GM06990 (cell line): ENCODE measurements at regions not wholly inside any gene's neighbourhood (a gene's known extent, or its start where the extent isn't known, plus 50 kb on each side); places are given as distances from the start of the nearest gene placed in this dataset.

ENCODE experiments used
- DNase-seq: peaks from one replicate; pipeline ENCODE4 v3.0.0-alpha.2; 2011; ENCODE audit not compliant: insufficient read length; ENCODE audit errors: extremely low read depth
- H3K27me3 ChIP-seq: replicated peaks from 2 replicates; pipeline ENCODE4 v1.6.0; 2011; ENCODE audit warnings: low read length; ENCODE audit not compliant: control insufficient read depth, insufficient read depth
- H3K36me3 ChIP-seq: 2 replicates; pipeline ENCODE4 v1.5.1; 2011; ENCODE audit warnings: low read length; ENCODE audit not compliant: control insufficient read depth, insufficient read depth
- H3K4me3 ChIP-seq: replicated peaks from 2 replicates; pipeline ENCODE4 v1.5.1; 2011; ENCODE audit warnings: low read depth, mild to moderate bottlenecking, control low read depth, low read length
- TF ChIP-seq, protein P1 (sequence below): IDR thresholded peaks from 2 replicates; pipeline ENCODE4 v1.5.1; 2011; ENCODE audit warnings: low read length, control low read depth, mild to moderate bottlenecking, inconsistent platforms; ENCODE audit not compliant: insufficient read depth, poor library complexity, severe bottlenecking

GRCh38 chr1:185534801-185535200 lies 199.4 kb upstream of the HMCN1 start:
- TF ChIP-seq, protein P1, sequence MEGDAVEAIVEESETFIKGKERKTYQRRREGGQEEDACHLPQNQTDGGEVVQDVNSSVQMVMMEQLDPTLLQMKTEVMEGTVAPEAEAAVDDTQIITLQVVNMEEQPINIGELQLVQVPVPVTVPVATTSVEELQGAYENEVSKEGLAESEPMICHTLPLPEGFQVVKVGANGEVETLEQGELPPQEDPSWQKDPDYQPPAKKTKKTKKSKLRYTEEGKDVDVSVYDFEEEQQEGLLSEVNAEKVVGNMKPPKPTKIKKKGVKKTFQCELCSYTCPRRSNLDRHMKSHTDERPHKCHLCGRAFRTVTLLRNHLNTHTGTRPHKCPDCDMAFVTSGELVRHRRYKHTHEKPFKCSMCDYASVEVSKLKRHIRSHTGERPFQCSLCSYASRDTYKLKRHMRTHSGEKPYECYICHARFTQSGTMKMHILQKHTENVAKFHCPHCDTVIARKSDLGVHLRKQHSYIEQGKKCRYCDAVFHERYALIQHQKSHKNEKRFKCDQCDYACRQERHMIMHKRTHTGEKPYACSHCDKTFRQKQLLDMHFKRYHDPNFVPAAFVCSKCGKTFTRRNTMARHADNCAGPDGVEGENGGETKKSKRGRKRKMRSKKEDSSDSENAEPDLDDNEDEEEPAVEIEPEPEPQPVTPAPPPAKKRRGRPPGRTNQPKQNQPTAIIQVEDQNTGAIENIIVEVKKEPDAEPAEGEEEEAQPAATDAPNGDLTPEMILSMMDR = no peak
- Histone ChIP-seq H3K4me3 (no peak overlapping the region), H3K36me3 (no peaks in the 10 kb centered on the region), H3K27me3 (no peaks in the 10 kb centered on the region)
- DNase-seq = no peak

GRCh38 chr1:185533596-185533995 lies 200.6 kb upstream of the HMCN1 start:
- TF ChIP-seq, protein P1 = no peak
- no peak for DNase-seq

DNA sequence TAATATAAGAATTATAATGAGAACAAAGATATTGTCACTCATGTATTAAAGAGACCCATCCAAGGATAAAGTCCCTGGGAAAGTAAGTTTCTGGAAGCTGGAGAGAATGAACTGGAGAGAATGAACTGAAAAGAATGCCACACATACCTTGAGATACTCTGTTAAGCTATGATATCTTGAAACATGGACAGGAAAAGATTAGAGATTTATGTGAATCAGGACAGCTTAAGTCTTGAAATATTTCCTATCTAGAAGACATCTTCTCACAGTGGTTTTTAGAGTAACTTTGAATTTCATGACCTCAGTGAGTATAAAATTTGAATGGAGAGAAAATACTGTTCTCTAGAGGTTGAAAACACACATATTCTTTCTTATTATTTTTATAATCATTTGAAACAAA lies 201.3 kb upstream of the HMCN1 start:
- H3K4me3 ChIP-seq = no peak overlapping the region
- no peak for DNase-seq
- TF ChIP-seq, protein P1 = no peak
- H3K27me3 ChIP-seq = no peaks in the 10 kb centered on the region
- H3K36me3 ChIP-seq = no peaks in the 10 kb centered on the region

More at GRCh38 chr1:185533596-185533995, 200.6 kb upstream of the HMCN1 start:
- no peaks in the 10 kb centered on the region for H3K27me3 ChIP-seq
- H3K36me3 ChIP-seq = no peaks in the 10 kb centered on the region
- H3K4me3 ChIP-seq = no peak overlapping the region

DNA sequence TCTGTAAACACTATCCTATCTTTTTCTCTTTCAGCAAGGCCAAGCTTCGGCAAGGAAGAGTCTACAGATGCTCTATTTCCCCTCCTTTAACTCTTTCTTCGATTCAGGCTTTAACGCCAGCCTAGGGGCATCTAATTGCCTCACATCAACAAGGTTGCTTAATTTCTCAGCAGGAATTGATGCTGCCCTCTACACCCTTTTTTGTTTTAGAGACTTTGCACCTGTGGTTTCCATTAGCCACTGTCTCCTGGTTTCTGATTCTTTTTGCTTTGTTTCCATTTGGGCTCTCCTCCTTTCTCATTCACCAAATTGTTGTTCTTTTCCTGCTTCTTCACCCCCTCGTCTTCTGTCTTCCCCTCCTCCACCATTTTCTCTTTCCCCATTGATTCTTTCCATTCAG lies 202.4 kb upstream of the HMCN1 start:
- no peak overlapping the region for H3K4me3 ChIP-seq
- TF ChIP-seq, protein P1 = no peak
- H3K36me3 ChIP-seq = no peaks in the 10 kb centered on the region
- H3K27me3 ChIP-seq = no peaks in the 10 kb centered on the region
- DNase-seq = no peak

GRCh38 chr1:185530215-185530614 lies 204.0 kb upstream of the HMCN1 start:
- Histone ChIP-seq H3K27me3 (no peaks in the 10 kb centered on the region), H3K4me3 (no peak overlapping the region), H3K36me3 (no peaks in the 10 kb centered on the region)
- TF ChIP-seq, protein P1 = no peak
- DNase-seq = no peak

- no peak for DNase-seq
- no peaks in the 10 kb centered on the region for H3K36me3 ChIP-seq
Measured at GRCh38 chr1:185529673-185530072, 204.5 kb upstream of the HMCN1 start.

More at GRCh38 chr1:185529673-185530072, 204.5 kb upstream of the HMCN1 start:
- TF ChIP-seq, protein P1 = no peak
- no peak overlapping the region for H3K4me3 ChIP-seq
- no peaks in the 10 kb centered on the region for H3K27me3 ChIP-seq
